ENCODE measurements at regions not wholly inside any gene's neighbourhood (a gene's known extent, or its start where the extent isn't known, plus 50 kb on each side); places are given as distances from the start of the nearest gene placed in this dataset.

DNA sequence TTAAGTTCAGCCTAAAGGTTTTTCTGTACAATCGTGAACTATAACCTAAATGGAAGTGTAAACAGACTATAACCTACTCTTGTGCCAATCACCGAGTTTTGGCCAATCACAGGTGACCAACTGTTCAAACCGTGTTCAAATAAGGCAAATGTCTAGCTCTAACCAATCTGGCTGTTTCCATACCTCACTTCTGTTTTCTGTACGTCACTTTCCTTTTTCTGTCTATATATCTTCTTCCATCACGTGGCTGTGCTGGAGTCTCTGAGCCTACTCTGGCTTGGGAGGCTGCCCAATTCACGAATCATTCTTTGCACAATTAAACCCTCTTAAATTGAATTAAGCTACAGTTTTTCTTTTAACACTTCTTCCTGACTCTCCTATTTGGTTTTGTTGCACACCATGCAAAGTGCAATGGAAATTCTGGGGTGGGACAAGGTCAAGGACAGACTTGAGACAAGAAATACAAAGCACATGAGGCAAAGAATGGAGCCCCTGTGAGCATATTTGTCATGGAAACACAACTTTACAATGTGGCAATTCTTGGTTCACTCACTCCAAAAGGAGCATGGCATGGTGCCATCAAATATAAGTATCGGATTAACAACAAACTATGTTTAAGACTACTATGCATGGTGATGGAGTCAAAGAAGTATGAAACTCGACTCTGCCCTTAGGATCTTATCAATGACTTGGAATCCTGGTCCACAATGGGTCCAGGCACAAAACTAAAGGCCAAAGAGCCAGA lies 115.7 kb upstream of the FAM9B start:
- DNase-seq, result peak; percentile 51
- intact Hi-C loops (cut with DNase I; ENCODE audit: low total_unique reads), result no loop called here
- peaks cover 5% of the 10 kb centered on the region for H3K4me1 ChIP-seq
- H3K4me3 ChIP-seq, result no peak overlapping the region
- 57 to 66% methylated on average over 8 of the region's 8 CpGs for WGBS, 2 donors
- H3K36me3 ChIP-seq (ENCODE audit: low read depth, missing control alignments), result no peaks in the 10 kb centered on the region
- H3K9me3 ChIP-seq, result no peaks in the 10 kb centered on the region
- H3K27me3 ChIP-seq, result no peaks in the 10 kb centered on the region
- H3K27ac ChIP-seq, result peak overlapping the region in 1 of 2 donors; percentile 45
- TF ChIP-seq, protein P1, sequence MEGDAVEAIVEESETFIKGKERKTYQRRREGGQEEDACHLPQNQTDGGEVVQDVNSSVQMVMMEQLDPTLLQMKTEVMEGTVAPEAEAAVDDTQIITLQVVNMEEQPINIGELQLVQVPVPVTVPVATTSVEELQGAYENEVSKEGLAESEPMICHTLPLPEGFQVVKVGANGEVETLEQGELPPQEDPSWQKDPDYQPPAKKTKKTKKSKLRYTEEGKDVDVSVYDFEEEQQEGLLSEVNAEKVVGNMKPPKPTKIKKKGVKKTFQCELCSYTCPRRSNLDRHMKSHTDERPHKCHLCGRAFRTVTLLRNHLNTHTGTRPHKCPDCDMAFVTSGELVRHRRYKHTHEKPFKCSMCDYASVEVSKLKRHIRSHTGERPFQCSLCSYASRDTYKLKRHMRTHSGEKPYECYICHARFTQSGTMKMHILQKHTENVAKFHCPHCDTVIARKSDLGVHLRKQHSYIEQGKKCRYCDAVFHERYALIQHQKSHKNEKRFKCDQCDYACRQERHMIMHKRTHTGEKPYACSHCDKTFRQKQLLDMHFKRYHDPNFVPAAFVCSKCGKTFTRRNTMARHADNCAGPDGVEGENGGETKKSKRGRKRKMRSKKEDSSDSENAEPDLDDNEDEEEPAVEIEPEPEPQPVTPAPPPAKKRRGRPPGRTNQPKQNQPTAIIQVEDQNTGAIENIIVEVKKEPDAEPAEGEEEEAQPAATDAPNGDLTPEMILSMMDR (IDR thresholded peaks at IDR 0.05), result no peak
- no peak for TF ChIP-seq POLR2A (IDR thresholded peaks at IDR 0.05)

DNA sequence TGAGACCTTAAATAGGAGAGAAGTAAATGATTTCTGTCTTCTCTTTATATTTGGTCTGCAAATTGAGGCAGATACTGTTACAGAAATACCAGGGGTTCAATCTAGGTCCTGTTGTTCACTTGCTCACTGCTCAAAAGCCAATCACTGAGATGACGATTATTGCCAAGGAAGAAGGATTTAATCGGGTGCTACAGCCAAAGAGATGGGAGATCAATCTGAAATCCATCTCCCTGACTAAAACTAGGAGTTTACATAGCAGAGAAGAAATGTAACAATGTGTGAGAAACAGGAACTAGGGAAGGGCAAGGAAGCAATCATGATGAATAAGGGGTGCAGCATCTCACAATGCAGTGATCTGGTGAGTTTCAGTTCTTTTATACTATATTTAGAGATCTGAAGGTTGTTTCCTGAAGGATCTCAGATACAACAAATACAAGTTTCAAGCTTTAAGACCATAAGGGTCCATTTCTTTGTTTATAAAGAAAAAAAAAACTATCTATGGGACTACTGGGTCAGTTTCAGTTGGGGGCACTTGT lies 117.9 kb upstream of the FAM9B start:
- Histone ChIP-seq H3K9me3 (no peaks in the 10 kb centered on the region), H3K4me1 (peaks cover 5% of the 10 kb centered on the region), H3K36me3 (ENCODE audit: low read depth, missing control alignments) (no peaks in the 10 kb centered on the region), H3K27me3 (no peaks in the 10 kb centered on the region), H3K27ac (no peak overlapping the region), H3K4me3 (no peak overlapping the region)
- 89 to 93% methylated on average over 2 of the region's 2 CpGs for WGBS, 2 donors
- no peak for DNase-seq
- TF ChIP-seq POLR2A (IDR thresholded peaks at IDR 0.05), result no peak
- TF ChIP-seq, protein P1 (IDR thresholded peaks at IDR 0.05), result no peak
- intact Hi-C loops (cut with DNase I; ENCODE audit: low total_unique reads), result no loop called here

GRCh38 chrX:9153300-9153699 lies 119.4 kb upstream of the FAM9B start:
- TF ChIP-seq POLR2A (IDR thresholded peaks at IDR 0.05), result no peak
- TF ChIP-seq, protein P1 (IDR thresholded peaks at IDR 0.05), result no peak
- 67 to 89% methylated on average over 1 of the region's 1 CpG for WGBS, 2 donors
- peaks cover 5% of the 10 kb centered on the region for H3K4me1 ChIP-seq
- H3K4me3 ChIP-seq, result no peak overlapping the region
- H3K9me3 ChIP-seq, result no peaks in the 10 kb centered on the region
- H3K27ac ChIP-seq, result no peak overlapping the region
- no peaks in the 10 kb centered on the region for H3K36me3 ChIP-seq (ENCODE audit: low read depth, missing control alignments)
- no peaks in the 10 kb centered on the region for H3K27me3 ChIP-seq
- no peak for DNase-seq
- intact Hi-C loops (cut with DNase I; ENCODE audit: low total_unique reads), result no loop called here

GRCh38 chrX:9158611-9159010 lies 124.7 kb upstream of the FAM9B start:
- Histone ChIP-seq H3K36me3 (ENCODE audit: low read depth, missing control alignments) (no peaks in the 10 kb centered on the region), H3K4me3 (no peak overlapping the region), H3K27me3 (no peaks in the 10 kb centered on the region), H3K4me1 (no peaks in the 10 kb centered on the region), H3K27ac (no peak overlapping the region), H3K9me3 (no peaks in the 10 kb centered on the region)
- no peak for TF ChIP-seq POLR2A (IDR thresholded peaks at IDR 0.05)
- TF ChIP-seq, protein P1 (IDR thresholded peaks at IDR 0.05), result no peak
- 91 to 95% methylated on average over 7 of the region's 7 CpGs for WGBS, 2 donors
- DNase-seq, result no peak
- intact Hi-C loops (cut with DNase I; ENCODE audit: low total_unique reads), result no loop called here
